ENCODE measurements at regions not wholly inside any gene's neighbourhood (a gene's known extent, or its start where the extent isn't known, plus 50 kb on each side); places are given as distances from the start of the nearest gene placed in this dataset.

- TF ChIP-seq POLR2A (IDR thresholded peaks at IDR 0.05), result no peak
- no peak for TF ChIP-seq CTCF (IDR thresholded peaks at IDR 0.05)
These were observed 84.8 kb upstream of the LRFN5 start for GRCh38 chr14:41521891-41522290.
